ENCODE measurements at regions not wholly inside any gene's neighbourhood (a gene's known extent, or its start where the extent isn't known, plus 50 kb on each side); places are given as distances from the start of the nearest gene placed in this dataset.

- H3K27me3 ChIP-seq (replicated peaks; ENCODE audit: insufficient read depth): no peaks in the 10 kb centered on the region
- no peaks in the 10 kb centered on the region for H3K36me3 ChIP-seq
- no peaks in the 10 kb centered on the region for H3K4me1 ChIP-seq (ENCODE audit: control insufficient read depth in 1 of 2, low read depth in 2 of 2)
- ATAC-seq (ENCODE audit: insufficient number of reproducible peaks, low FRiP score, low read depth): no peak
- no peak overlapping the region for H3K4me3 ChIP-seq
- no peak for TF ChIP-seq CTCF (IDR thresholded peaks at IDR 0.05)
- no peak overlapping the region for H3K27ac ChIP-seq
- no peaks in the 10 kb centered on the region for H3K9me3 ChIP-seq
- DNase-seq (ENCODE audit: low spot score): no peak
These were observed 58.3 kb upstream of the TDRD3 start for GRCh38 chr13:60338754-60339153.

GRCh38 chr13:60343978-60344377, 53.0 kb upstream of the TDRD3 start:
- TF ChIP-seq CTCF (IDR thresholded peaks at IDR 0.05): no peak
- no peaks in the 10 kb centered on the region for H3K27me3 ChIP-seq (replicated peaks; ENCODE audit: insufficient read depth)
- no peak overlapping the region for H3K27ac ChIP-seq
- DNase-seq (ENCODE audit: low spot score): no peak
- H3K9me3 ChIP-seq: no peaks in the 10 kb centered on the region
- no peaks in the 10 kb centered on the region for H3K36me3 ChIP-seq
- ATAC-seq (ENCODE audit: insufficient number of reproducible peaks, low FRiP score, low read depth): no peak
- H3K4me1 ChIP-seq (ENCODE audit: control insufficient read depth in 1 of 2, low read depth in 2 of 2): no peaks in the 10 kb centered on the region
- H3K4me3 ChIP-seq: no peak overlapping the region

GRCh38 chr13:60347174-60347573, 49.8 kb upstream of the TDRD3 start:
- no peak for TF ChIP-seq CTCF (IDR thresholded peaks at IDR 0.05)
- H3K27me3 ChIP-seq (replicated peaks; ENCODE audit: insufficient read depth): no peaks in the 10 kb centered on the region
- H3K27ac ChIP-seq: no peak overlapping the region
- DNase-seq (ENCODE audit: low spot score): no peak
- no peaks in the 10 kb centered on the region for H3K9me3 ChIP-seq
- H3K4me1 ChIP-seq (ENCODE audit: control insufficient read depth in 1 of 2, low read depth in 2 of 2): no peaks in the 10 kb centered on the region
- no peaks in the 10 kb centered on the region for H3K36me3 ChIP-seq
- no peak for ATAC-seq (ENCODE audit: insufficient number of reproducible peaks, low FRiP score, low read depth)
- no peak overlapping the region for H3K4me3 ChIP-seq

Measured in thoracic aorta (tissue), 2 donors.